Stimulated activated naive B cell treated with anti-CD40 and anti-IgM and Interleukin-4, amounts not matched to agents 10 μg/mL and 1 μg/mL and 100 μg/mL, for 72 hours (primary cell): ENCODE measurements at regions not wholly inside any gene's neighbourhood (a gene's known extent, or its start where the extent isn't known, plus 50 kb on each side); places are given as distances from the start of the nearest gene placed in this dataset.

ENCODE experiments used
- ATAC-seq, 2 donors: fragments of 150-1000 bp; cut with Tn5 transposase; replicated peaks; 2 replicates each; pipeline ENCODE4 v1.10.0; 2021; ENCODE audit warnings: moderate library complexity in 1 of 2
- DNase-seq: peaks from one replicate; pipeline ENCODE4 v3.0.0; 2021
- H3K27ac Mint-ChIP-seq: one replicate; pipeline ENCODE4 v1.8.0; 2022; ENCODE audit warnings: mild to moderate bottlenecking, mixed read lengths
- H3K27me3 Mint-ChIP-seq, 2 donors: one replicate each; pipeline ENCODE4 v1.8.0; 2022; ENCODE audit warnings: mixed read lengths in 2 of 2
- H3K36me3 Mint-ChIP-seq, 2 donors: one replicate each; pipeline ENCODE4 v1.8.0; 2022; ENCODE audit warnings: mixed read lengths in 2 of 2, mild to moderate bottlenecking in 1 of 2
- H3K4me1 Mint-ChIP-seq, 2 donors: one replicate each; pipeline ENCODE4 v1.8.0; 2022; ENCODE audit warnings: mixed read lengths in 2 of 2, mild to moderate bottlenecking in 1 of 2
- H3K4me3 Mint-ChIP-seq, 2 donors: one replicate each; pipeline ENCODE4 v1.8.0; 2022; ENCODE audit warnings: mild to moderate bottlenecking in 2 of 2, mixed read lengths in 2 of 2, moderate library complexity in 1 of 2
- H3K9me3 Mint-ChIP-seq, 2 donors: one replicate each; pipeline ENCODE4 v1.8.0; 2022; ENCODE audit warnings: mixed read lengths in 2 of 2, mild to moderate bottlenecking in 1 of 2

DNA sequence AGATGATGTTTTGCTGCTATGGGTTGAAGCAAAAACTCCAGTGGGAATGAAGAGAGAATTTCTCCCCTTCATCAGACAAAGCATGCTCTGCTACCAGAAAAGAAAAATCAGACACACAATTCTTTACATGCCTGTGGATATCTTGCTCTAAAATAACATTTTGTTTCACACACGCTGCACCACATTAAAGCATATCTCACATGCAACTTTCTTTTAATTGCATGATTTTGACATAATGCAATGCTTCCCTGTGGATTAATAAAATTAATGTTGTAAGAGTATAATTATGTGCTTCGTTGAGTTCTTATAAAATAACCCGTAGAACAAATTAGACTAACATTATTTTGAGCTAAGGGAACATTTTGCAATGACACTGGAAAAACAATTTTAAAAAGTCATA, 2230.7 kb downstream of the PCDH7 start:
- H3K9me3 Mint-ChIP-seq: peaks cover 4 to 7% of the 10 kb centered on the region in 2 donors
- H3K4me1 Mint-ChIP-seq: no peaks in the 10 kb centered on the region
- no peak for DNase-seq
- no peak overlapping the region for H3K27ac Mint-ChIP-seq
- no peaks in the 10 kb centered on the region for H3K36me3 Mint-ChIP-seq
- no peaks in the 10 kb centered on the region for H3K27me3 Mint-ChIP-seq
- H3K4me3 Mint-ChIP-seq: no peak overlapping the region
- no peak for ATAC-seq

DNA sequence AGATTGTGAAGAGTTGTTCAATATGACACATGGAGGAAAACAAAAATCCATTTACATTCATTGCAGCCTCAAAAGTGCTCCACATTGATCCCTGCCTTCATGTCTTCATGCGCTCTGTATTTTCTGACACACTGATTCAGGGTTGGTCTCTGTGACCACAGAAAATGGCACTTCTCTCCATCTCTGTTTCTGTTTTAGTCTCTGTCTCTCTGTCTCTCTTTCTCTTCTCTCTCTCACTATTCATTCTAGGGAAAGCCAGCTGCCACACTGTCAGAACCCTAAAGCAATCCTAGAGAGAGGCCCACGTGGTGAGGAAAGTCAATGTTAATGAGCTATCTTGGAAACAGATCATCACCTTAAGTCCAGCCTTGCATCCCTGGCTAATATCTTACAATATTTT, 2238.4 kb downstream of the PCDH7 start:
- ATAC-seq: no peak
- Mint-ChIP-seq H3K36me3 (no peaks in the 10 kb centered on the region), H3K27me3 (no peaks in the 10 kb centered on the region), H3K9me3 (peaks cover 0 to 4% of the 10 kb centered on the region in 2 donors), H3K4me3 (no peak overlapping the region), H3K4me1 (no peaks in the 10 kb centered on the region), H3K27ac (no peak overlapping the region)
- DNase-seq: no peak

DNA sequence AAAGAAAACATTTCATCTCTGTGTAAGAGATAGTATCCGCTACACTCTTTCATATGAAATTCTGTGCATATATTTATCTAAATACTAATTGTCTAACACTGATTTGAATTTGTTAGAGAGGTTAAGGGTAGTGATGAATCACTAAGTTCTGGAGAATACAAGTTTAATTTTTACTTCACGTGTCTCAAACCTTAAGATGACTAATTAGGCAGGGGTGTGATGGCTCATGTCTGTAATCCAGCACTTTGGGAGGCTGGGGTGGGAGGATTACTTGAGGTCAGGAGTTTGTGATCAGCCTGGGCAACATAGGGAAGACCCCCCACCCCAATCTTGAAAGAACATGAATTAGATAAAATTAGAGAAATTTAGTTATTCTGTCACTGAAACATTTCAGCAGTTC, 2241.9 kb downstream of the PCDH7 start:
- H3K27ac Mint-ChIP-seq: no peak overlapping the region
- H3K4me3 Mint-ChIP-seq: no peak overlapping the region
- ATAC-seq (no peak), DNase-seq (no peak)
- H3K36me3 Mint-ChIP-seq: no peaks in the 10 kb centered on the region
- no peaks in the 10 kb centered on the region for H3K27me3 Mint-ChIP-seq
- no peaks in the 10 kb centered on the region for H3K4me1 Mint-ChIP-seq
- no peaks in the 10 kb centered on the region for H3K9me3 Mint-ChIP-seq

DNA sequence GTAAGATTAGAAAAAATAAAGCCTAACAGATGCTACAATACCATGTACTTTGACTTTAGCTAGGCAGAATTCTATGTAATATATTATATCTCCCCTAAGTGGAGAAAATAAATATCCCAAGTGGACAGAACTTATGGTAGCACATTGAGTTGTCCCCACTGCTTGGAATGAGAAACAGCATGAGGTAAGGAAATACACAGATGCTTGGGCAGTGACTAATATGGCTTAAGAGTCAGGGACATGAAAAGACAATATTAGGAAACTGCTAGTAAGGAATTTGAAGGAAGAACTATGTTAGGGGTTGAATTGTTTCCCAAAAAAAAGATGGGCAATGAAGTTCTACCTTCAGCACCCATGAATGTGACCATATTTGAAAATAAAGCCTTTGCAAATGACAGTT, 2265.1 kb downstream of the PCDH7 start:
- DNase-seq: no peak

DNA sequence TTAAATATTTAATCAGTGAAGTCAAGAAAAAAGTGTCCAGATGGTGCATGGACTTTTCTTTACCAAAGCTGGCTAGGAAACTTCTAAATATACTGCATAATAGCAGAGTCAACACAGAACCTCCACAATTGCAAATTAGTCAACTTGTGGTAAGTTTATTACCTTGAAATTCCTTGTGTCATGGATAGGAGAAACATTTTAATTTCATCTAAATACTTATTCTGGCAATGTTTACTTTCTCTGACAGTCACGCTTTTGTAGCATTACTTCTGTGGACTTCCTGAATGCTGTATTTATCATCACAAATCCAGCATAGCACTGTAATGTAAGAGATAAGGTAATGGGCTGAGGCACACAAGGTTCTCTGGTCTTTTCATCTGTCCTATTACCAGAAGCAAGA, 2266.1 kb downstream of the PCDH7 start:
- ATAC-seq: no peak
- H3K4me1 Mint-ChIP-seq: no peaks in the 10 kb centered on the region
- no peak overlapping the region for H3K27ac Mint-ChIP-seq
- no peaks in the 10 kb centered on the region for H3K27me3 Mint-ChIP-seq
- no peaks in the 10 kb centered on the region for H3K36me3 Mint-ChIP-seq
- H3K9me3 Mint-ChIP-seq: no peaks in the 10 kb centered on the region
- no peak overlapping the region for H3K4me3 Mint-ChIP-seq
- DNase-seq: no peak

More for the DNA sequence above, 2265.1 kb downstream of the PCDH7 start:
- Mint-ChIP-seq H3K9me3 (no peaks in the 10 kb centered on the region), H3K4me1 (no peaks in the 10 kb centered on the region), H3K27ac (no peak overlapping the region), H3K36me3 (no peaks in the 10 kb centered on the region), H3K4me3 (no peak overlapping the region), H3K27me3 (no peaks in the 10 kb centered on the region)
- ATAC-seq: no peak

DNA sequence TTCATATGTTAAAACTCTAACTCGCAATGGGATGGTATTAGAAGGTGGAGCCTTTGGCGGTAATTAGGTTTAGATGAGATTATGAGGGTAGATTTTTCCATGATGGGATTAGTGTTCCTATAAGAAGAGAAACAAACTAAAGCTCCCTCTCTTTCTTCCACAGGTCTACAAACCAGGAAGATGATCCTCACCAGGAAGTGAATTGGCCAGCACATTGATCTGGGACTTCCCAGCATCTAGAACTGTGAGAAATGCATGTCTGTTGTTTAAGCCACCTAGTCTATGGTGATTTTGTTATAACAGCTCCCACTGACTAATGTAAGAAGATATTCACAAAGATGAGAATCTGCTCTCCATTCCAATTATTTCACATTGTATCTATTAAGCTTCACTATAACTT, 2266.9 kb downstream of the PCDH7 start:
- H3K4me1 Mint-ChIP-seq: no peaks in the 10 kb centered on the region
- ATAC-seq (no peak), DNase-seq (no peak)
- no peaks in the 10 kb centered on the region for H3K9me3 Mint-ChIP-seq
- no peak overlapping the region for H3K27ac Mint-ChIP-seq
- no peaks in the 10 kb centered on the region for H3K27me3 Mint-ChIP-seq
- H3K36me3 Mint-ChIP-seq: no peaks in the 10 kb centered on the region
- no peak overlapping the region for H3K4me3 Mint-ChIP-seq

DNA sequence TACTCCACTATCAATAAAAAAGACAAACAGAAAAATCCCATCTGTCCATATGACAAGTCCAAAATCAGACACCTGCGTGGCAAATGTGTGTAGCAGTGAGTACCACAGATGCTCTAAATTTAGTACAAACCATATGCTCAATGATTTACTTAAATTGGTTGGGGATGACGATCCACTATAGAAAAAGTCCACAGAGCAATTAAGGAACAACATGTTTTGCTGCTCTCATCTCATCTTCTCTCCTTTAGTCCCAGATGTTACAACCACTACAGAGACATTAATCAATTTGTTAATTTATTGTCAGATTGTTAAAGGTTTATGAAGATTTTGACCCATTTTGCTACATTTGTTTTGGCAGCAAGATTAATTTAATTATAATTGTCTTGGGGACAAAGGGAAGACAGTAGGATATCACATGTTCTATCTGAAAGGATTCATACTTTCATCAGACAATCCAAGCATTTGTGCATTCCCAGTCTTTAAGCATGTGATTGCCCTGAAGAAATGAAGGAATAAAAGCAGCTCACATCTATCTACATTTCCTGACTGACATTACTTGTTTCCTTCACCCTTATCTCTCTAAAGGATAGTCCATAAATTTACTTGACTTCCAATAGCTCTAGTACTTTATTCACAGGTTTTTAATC, 2268.1 kb downstream of the PCDH7 start:
- DNase-seq: no peak
- Mint-ChIP-seq H3K27me3 (no peaks in the 10 kb centered on the region), H3K4me3 (no peak overlapping the region), H3K9me3 (no peaks in the 10 kb centered on the region), H3K36me3 (no peaks in the 10 kb centered on the region), H3K27ac (no peak overlapping the region), H3K4me1 (no peaks in the 10 kb centered on the region)
- ATAC-seq: no peak

DNA sequence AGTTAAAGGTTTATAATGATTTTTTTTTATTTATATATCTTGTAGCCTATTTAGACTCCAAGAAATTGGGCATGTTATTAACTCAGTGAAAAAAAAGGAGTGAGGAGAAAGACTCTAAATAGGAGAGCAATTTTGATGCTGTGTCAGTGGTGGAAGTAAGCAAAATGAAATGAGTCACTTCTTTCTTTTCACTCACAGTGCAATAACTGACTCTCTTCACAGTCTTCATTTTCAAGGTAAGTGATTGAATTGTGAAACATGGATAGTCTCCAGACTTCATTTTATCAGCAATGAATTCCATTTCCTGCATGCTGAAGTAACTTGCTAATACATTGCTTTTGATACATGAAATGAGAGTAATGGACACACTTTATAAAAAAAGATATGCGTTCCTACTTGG, 2271.5 kb downstream of the PCDH7 start:
- DNase-seq: no peak
- Mint-ChIP-seq H3K27ac (no peak overlapping the region), H3K9me3 (no peaks in the 10 kb centered on the region), H3K27me3 (no peaks in the 10 kb centered on the region), H3K36me3 (no peaks in the 10 kb centered on the region), H3K4me1 (no peaks in the 10 kb centered on the region), H3K4me3 (no peak overlapping the region)
- no peak for ATAC-seq

DNA sequence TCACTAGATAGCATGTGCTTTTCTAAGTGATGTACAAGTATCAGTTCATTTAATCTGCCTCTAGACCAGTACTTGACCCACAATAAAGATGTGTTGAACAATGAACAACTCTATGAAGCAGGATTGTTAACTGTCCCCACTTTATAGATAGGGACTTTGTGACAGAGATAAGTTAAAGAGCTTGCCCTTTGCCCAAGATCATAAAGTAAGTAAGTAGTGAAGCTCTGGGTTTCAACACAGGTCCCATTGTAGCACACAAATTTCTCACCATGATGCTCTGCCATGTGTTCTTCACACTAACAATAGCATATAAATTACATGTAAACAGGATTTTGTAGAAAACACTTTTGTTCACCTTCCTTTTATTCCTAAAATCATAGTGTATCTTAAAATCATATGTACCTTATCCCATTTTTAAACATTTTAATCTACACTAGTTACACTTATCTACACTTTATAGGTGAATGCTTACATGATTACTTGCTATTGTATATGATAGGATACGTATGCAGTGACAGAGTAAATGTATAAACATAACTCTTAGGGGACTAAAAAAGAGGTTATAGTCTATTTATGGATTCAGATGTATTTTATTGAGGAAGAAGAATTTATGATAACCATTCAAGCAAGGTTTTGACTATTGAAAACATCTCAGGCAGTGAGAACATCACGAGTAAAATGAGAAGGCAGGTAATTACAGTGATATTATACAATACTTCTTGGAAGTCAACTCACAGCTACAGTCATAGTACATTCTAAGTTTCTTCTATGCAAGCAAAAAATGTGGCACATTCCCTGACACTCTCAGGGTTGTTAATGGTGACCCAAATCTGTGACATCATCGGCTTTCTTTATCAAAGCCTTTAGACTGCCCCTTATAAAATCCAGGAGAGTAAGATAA, 2275.1 kb downstream of the PCDH7 start:
- Mint-ChIP-seq H3K4me3 (no peak overlapping the region), H3K4me1 (no peaks in the 10 kb centered on the region), H3K36me3 (no peaks in the 10 kb centered on the region), H3K27ac (no peak overlapping the region), H3K27me3 (no peaks in the 10 kb centered on the region), H3K9me3 (peaks cover 0 to 6% of the 10 kb centered on the region in 2 donors)
- ATAC-seq (no peak), DNase-seq (no peak)

DNA sequence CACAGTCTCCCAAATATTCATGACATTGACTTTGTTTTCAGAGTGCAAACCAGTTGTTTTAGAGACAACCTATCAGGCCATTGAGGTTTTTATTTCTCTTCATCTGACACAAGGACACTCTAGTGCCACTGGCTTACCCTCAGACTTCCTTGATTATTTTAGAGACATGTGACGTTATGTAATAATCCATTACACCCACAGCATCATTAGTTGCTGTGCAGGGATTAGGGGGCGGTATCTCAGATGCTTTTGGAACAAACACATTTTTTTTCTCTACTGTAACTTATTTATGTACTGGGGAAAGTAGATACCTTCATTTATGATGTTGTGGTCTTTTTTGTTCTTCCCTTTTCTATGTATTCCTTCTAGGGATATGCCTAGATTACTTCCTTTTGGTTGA, 2293.1 kb downstream of the PCDH7 start:
- no peaks in the 10 kb centered on the region for H3K27me3 Mint-ChIP-seq
- no peak for DNase-seq
- no peak overlapping the region for H3K4me3 Mint-ChIP-seq
- H3K9me3 Mint-ChIP-seq: peaks cover 0 to 2% of the 10 kb centered on the region in 2 donors
- H3K27ac Mint-ChIP-seq: no peak overlapping the region
- no peaks in the 10 kb centered on the region for H3K36me3 Mint-ChIP-seq
- H3K4me1 Mint-ChIP-seq: no peaks in the 10 kb centered on the region
- ATAC-seq: no peak

DNA sequence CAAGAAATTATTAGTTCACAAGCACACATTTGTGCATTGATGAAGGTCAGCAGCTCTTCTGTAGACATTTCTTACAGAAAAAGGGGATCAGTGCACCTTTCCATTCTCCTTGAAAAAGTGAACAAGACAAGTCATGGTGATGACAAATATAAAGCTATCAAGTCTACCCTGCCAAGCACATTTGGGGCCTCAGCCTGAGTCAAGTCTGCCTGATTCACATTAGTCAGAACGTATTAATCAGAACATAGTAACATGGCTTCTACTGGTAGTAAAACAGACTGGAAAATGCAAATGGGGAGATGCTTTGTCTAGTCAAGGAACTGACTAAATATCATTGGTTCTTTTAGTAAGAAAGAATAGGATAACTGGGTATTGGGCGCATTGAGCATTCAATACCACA, 2305.1 kb downstream of the PCDH7 start:
- ATAC-seq: no peak
- no peaks in the 10 kb centered on the region for H3K9me3 Mint-ChIP-seq
- no peak for DNase-seq
- no peaks in the 10 kb centered on the region for H3K36me3 Mint-ChIP-seq
- no peaks in the 10 kb centered on the region for H3K27me3 Mint-ChIP-seq
- no peak overlapping the region for H3K27ac Mint-ChIP-seq
- H3K4me1 Mint-ChIP-seq: no peaks in the 10 kb centered on the region
- H3K4me3 Mint-ChIP-seq: no peak overlapping the region

DNA sequence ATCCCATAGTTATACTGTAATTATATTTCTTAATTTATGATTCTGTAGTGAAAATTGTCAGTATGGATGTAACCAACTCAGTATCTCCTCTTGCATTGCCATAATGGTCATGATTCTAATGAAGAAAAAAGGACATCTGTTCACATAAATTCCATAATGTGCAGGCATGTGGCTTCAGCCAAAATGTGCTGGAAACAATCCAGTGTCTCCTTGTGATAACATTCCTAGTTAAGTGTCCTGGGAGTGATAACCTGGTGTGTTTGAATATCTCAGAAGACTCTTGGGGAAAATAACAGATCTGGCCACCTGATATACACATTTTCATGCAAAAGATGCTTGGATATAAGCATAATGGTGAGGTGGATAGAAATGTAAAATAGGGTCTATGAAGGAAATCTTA, 2309.8 kb downstream of the PCDH7 start:
- Mint-ChIP-seq H3K27me3 (no peaks in the 10 kb centered on the region), H3K36me3 (no peaks in the 10 kb centered on the region), H3K9me3 (no peaks in the 10 kb centered on the region), H3K4me3 (no peak overlapping the region), H3K27ac (no peak overlapping the region), H3K4me1 (no peaks in the 10 kb centered on the region)
- ATAC-seq (no peak), DNase-seq (no peak)

DNA sequence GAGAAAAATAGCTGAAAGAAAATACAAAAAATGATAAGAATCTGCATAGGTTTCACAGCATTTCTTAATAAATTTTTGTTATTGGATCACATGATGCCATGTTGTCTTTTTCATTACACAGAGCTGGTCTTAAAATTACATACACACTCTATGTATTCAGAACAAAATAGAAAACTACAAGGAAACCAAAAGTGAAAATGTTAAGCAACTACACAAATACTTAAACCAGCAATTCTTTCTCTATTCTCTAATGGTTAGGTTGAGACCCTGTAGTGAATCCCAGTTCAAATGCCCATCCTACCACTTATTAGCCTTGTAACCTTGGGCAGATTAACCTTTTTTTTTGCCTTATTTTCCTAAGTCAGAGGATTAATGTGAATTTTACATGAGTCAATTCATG, 2311.2 kb downstream of the PCDH7 start:
- H3K4me1 Mint-ChIP-seq: no peaks in the 10 kb centered on the region
- ATAC-seq: no peak
- H3K4me3 Mint-ChIP-seq: no peak overlapping the region
- no peaks in the 10 kb centered on the region for H3K36me3 Mint-ChIP-seq
- no peak for DNase-seq
- no peaks in the 10 kb centered on the region for H3K27me3 Mint-ChIP-seq
- no peak overlapping the region for H3K27ac Mint-ChIP-seq
- H3K9me3 Mint-ChIP-seq: no peaks in the 10 kb centered on the region

DNA sequence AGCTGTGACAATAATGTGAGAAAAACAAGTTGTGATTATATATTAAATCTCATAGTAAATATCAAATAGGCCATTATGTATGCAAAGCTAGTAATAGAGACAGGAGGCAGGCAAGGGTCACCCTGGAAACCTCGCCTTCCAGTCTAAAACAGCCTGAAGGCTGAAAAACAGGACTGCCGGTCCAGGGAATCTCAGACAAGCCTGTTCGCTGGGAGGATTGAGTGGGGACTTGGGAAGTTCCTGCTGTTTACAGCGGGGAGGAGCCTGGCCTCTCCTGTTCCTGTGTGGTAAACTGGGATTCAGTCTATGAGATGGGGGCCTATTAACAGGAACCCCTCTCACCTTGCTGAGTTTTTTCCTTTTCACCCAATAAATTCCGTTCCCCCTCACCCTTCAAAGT, 2317.3 kb downstream of the PCDH7 start:
- DNase-seq (no peak), ATAC-seq (no peak)
- no peak overlapping the region for H3K4me3 Mint-ChIP-seq
- H3K27me3 Mint-ChIP-seq: no peaks in the 10 kb centered on the region
- H3K36me3 Mint-ChIP-seq: no peaks in the 10 kb centered on the region
- H3K27ac Mint-ChIP-seq: no peak overlapping the region
- H3K9me3 Mint-ChIP-seq: peaks cover 0 to 1% of the 10 kb centered on the region in 2 donors
- H3K4me1 Mint-ChIP-seq: no peaks in the 10 kb centered on the region

DNA sequence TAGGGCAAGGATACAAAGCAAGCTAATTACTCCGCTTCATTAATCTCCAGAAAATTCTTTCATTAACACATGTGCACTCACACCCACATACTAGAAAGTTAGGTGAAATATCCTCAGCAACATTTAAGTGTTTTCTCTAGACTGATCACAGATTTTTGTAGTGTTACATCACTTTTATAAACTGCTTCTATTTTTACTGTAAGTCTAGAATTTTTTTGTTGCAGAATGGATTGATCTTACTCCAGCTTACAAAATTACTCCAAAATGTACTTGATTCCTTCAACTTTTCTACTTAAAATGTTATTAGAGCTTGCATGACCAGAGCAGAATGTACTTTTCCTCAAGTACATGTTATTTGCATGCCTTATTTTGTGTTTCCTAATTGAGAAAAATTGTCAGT, 2325.2 kb downstream of the PCDH7 start:
- no peak overlapping the region for H3K4me3 Mint-ChIP-seq

More for the DNA sequence above, 2325.2 kb downstream of the PCDH7 start:
- H3K36me3 Mint-ChIP-seq: no peaks in the 10 kb centered on the region
- ATAC-seq (no peak), DNase-seq (no peak)
- peaks cover 0 to 1% of the 10 kb centered on the region in 2 donors for H3K9me3 Mint-ChIP-seq
- no peak overlapping the region for H3K27ac Mint-ChIP-seq
- no peaks in the 10 kb centered on the region for H3K27me3 Mint-ChIP-seq
- H3K4me1 Mint-ChIP-seq: no peaks in the 10 kb centered on the region
